SU-DHL-6 (cell line): ENCODE measurements at regions not wholly inside any gene's neighbourhood (a gene's known extent, or its start where the extent isn't known, plus 50 kb on each side); places are given as distances from the start of the nearest gene placed in this dataset.

ENCODE experiments used
- H2AFZ ChIP-seq: fragments of 200-600 bp; sonication (generic); 2 replicates; pipeline ENCODE4 v1.6.1; 2014; ENCODE audit warnings: low read depth, mild to moderate bottlenecking, moderate library complexity, mixed read lengths, antibody characterized with exemption, low read length; ENCODE audit not compliant: severe bottlenecking
- H3F3A ChIP-seq: fragments of 200-600 bp; shearing (Covaris generic); 2 replicates; pipeline ENCODE4 v1.6.0; 2016; ENCODE audit warnings: antibody characterized with exemption, mild to moderate bottlenecking; ENCODE audit not compliant: insufficient read depth
- H3K27ac ChIP-seq: fragments of 200-600 bp; sonication (generic); 2 replicates; pipeline ENCODE4 v1.5.1; 2016; ENCODE audit warnings: low read depth, mild to moderate bottlenecking, low read length, moderate library complexity, mixed read lengths
- H3K27me3 ChIP-seq: fragments of 200-600 bp; sonication (generic), shearing (Covaris generic); 2 replicates; pipeline ENCODE4 v1.6.0; 2014; ENCODE audit warnings: mild to moderate bottlenecking, low read length
- H3K36me3 ChIP-seq: fragments of 200-600 bp; sonication (generic); 2 replicates; pipeline ENCODE4 v1.6.1; 2014; ENCODE audit warnings: mild to moderate bottlenecking, low read length, mixed read lengths
- H3K4me2 ChIP-seq: fragments of 300-600, 200-600 bp; shearing (Covaris generic), sonication (generic); 2 replicates; pipeline ENCODE4 v1.6.0; 2014; ENCODE audit warnings: low read length, low read depth, mild to moderate bottlenecking; ENCODE audit not compliant: poor library complexity, severe bottlenecking
- H3K4me3 ChIP-seq: fragments of 200-600 bp; sonication (generic); 2 replicates; pipeline ENCODE4 v1.5.1; 2014; ENCODE audit warnings: antibody characterized with exemption, low read length, mild to moderate bottlenecking, mixed read lengths; ENCODE audit not compliant: insufficient read depth, poor library complexity, severe bottlenecking
- H3K79me2 ChIP-seq: fragments of 200-600 bp; sonication (generic); 2 replicates; pipeline ENCODE4 v1.6.1; 2014; ENCODE audit warnings: mild to moderate bottlenecking, low read length, moderate library complexity; ENCODE audit not compliant: insufficient read depth
- H3K9ac ChIP-seq: fragments of 200-600 bp; sonication (generic); 2 replicates; pipeline ENCODE4 v1.7.0; 2014; ENCODE audit warnings: mild to moderate bottlenecking, low read length
- H3K9me2 ChIP-seq: fragments of 200-600 bp; sonication (generic); replicated peaks from 2 replicates; pipeline ENCODE4 v1.6.1; 2014; ENCODE audit warnings: low read length; ENCODE audit not compliant: insufficient read depth
- H3K9me3 ChIP-seq: fragments of 200-600 bp; sonication (generic); 2 replicates; pipeline ENCODE4 v1.6.1; 2014; ENCODE audit warnings: low read length, mixed read lengths; ENCODE audit not compliant: insufficient read depth
- H4K20me1 ChIP-seq: fragments of 200-600 bp; sonication (generic); 2 replicates; pipeline ENCODE4 v1.6.1; 2014; ENCODE audit warnings: low read depth, mild to moderate bottlenecking, antibody characterized with exemption, low read length, moderate library complexity, mixed read lengths
- CTCF ChIP-seq: fragments of 200-600 bp; sonication (generic); IDR thresholded peaks from one replicate; pipeline ENCODE4 v1.5.1; 2017; ENCODE audit warnings: antibody characterized with exemption, mild to moderate bottlenecking, low read length, moderate library complexity; ENCODE audit not compliant: insufficient read depth, poor library complexity, severe bottlenecking
- EZH2phosphoT487 ChIP-seq: fragments of 200-600 bp; sonication (generic), shearing (Covaris generic); conservative IDR thresholded peaks from 2 replicates; pipeline ENCODE4 v1.6.1; 2018; ENCODE audit warnings: mild to moderate bottlenecking, antibody characterized with exemption, low read length, moderate library complexity, mixed read lengths

DNA sequence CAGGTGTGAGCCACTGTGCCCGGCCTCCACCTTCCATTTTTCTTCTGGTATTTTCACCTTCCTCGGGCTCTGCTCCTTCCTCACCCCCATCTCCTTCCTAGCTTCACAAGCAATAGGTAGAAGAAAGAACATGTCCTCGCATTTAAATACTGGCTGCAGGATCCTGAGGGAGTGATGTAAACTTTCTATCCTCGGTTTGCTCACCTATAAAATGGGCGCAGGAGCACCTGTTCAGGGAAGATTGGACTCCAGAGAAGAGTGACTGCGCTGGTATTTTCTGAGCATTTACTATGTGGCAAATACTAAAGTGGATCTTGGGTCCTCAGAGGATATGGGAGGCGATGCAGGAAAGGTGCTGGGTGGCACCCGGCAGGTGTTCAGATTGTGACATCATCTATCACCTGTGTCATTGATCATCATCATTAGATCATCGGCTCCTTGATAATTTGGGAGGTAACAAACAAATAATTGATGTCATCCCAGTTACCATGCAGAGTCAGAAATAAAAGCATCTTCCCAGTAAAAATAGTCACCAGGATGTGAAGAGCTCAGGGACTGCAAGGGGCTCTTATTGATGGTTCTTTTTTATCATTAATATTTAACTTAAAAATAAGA lies 72.8 kb downstream of the FOXL1 start:
- Histone ChIP-seq H3K27ac (no peak overlapping the region), H3K27me3 (no peaks in the 10 kb centered on the region), H3K9me2 (no peaks in the 10 kb centered on the region), H3K9ac (no peak overlapping the region), H3K36me3 (no peaks in the 10 kb centered on the region), H4K20me1 (no peaks in the 10 kb centered on the region), H3K79me2 (no peaks in the 10 kb centered on the region), H3K4me2 (no peak overlapping the region), H3K9me3 (peaks cover 5% of the 10 kb centered on the region; the same call in 1 of the 2 replicates), H3F3A (no peaks in the 10 kb centered on the region), H2AFZ (no peak overlapping the region), H3K4me3 (no peak overlapping the region)
- TF ChIP-seq CTCF (no peak), EZH2phosphoT487 (no peak)

DNA sequence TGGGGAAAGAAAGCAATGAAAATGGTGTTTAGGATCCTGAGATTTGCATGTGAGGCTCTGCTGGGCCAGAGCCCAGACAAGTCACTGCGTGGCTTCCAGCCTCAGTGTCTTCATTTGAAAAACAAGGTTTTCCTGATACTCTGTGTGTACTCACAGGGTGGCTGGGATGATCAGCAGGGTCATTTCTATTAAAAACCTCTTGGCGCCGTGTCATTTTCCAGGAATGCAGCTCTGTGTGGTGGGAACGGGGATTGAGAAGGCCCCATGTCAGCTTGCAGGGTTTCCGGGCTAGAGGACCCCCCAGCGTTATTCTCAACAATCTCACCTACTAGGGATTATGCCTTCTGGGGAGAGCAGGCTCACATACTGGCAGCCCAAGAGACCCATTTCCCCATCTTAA lies 73.5 kb downstream of the FOXL1 start:
- TF ChIP-seq CTCF: no peak
- no peak for TF ChIP-seq EZH2phosphoT487
- H3K4me2 ChIP-seq: no peak overlapping the region

GRCh38 chr16:86653285-86654006 lies 75.1 kb downstream of the FOXL1 start:
- Histone ChIP-seq H3K9me2 (no peaks in the 10 kb centered on the region), H3K79me2 (no peaks in the 10 kb centered on the region), H3K9me3 (no peaks in the 10 kb centered on the region), H2AFZ (no peak overlapping the region), H3K4me2 (no peak overlapping the region), H3K27me3 (no peaks in the 10 kb centered on the region), H3K9ac (no peak overlapping the region), H3F3A (no peaks in the 10 kb centered on the region), H3K36me3 (no peaks in the 10 kb centered on the region), H4K20me1 (no peaks in the 10 kb centered on the region), H3K4me3 (no peak overlapping the region), H3K27ac (no peak overlapping the region)
- no peak for TF ChIP-seq EZH2phosphoT487
- TF ChIP-seq CTCF: no peak

More for the DNA sequence above, 73.5 kb downstream of the FOXL1 start:
- H2AFZ ChIP-seq: no peak overlapping the region
- H3K9me2 ChIP-seq: no peaks in the 10 kb centered on the region
- H3K9me3 ChIP-seq: peaks cover 5% of the 10 kb centered on the region; the same call in 1 of the 2 replicates
- H3K4me3 ChIP-seq: no peak overlapping the region
- H3K79me2 ChIP-seq: no peaks in the 10 kb centered on the region
- H3K9ac ChIP-seq: no peak overlapping the region
- no peaks in the 10 kb centered on the region for H4K20me1 ChIP-seq
- no peaks in the 10 kb centered on the region for H3F3A ChIP-seq
- H3K36me3 ChIP-seq: no peaks in the 10 kb centered on the region
- H3K27ac ChIP-seq: no peak overlapping the region
- no peaks in the 10 kb centered on the region for H3K27me3 ChIP-seq
